ENCODE measurements at regions not wholly inside any gene's neighbourhood (a gene's known extent, or its start where the extent isn't known, plus 50 kb on each side); places are given as distances from the start of the nearest gene placed in this dataset.

GRCh38 chr11:87401653-87402052 is 363.9 kb downstream of the TMEM135 start:
- DNase-seq: no peak

GRCh38 chr11:87399341-87399740 is 361.6 kb downstream of the TMEM135 start:
- DNase-seq: no peak

GRCh38 chr11:87398931-87399330 is 361.2 kb downstream of the TMEM135 start:
- DNase-seq: no peak

GRCh38 chr11:87397011-87397865 is 359.5 kb downstream of the TMEM135 start:
- no peak for DNase-seq

- DNase-seq: no peak
Measured at GRCh38 chr11:87394924-87395323, 357.2 kb downstream of the TMEM135 start.

GRCh38 chr11:87392665-87393064 is 354.9 kb downstream of the TMEM135 start:
- DNase-seq: no peak

- DNase-seq: no peak
Measured at GRCh38 chr11:87391496-87391895, 353.8 kb downstream of the TMEM135 start.

- no peak for DNase-seq
Measured at GRCh38 chr11:87384078-87384729, 346.5 kb downstream of the TMEM135 start.

GRCh38 chr11:87374038-87374807 is 336.5 kb downstream of the TMEM135 start:
- no peak for DNase-seq
